ENCODE measurements at regions not wholly inside any gene's neighbourhood (a gene's known extent, or its start where the extent isn't known, plus 50 kb on each side); places are given as distances from the start of the nearest gene placed in this dataset.

GRCh38 chr21:15522148-15522547 lies 207.6 kb upstream of the USP25 start (continued):
- TF ChIP-seq DIDO1 (tag; IDR thresholded peaks at IDR 0.05; ENCODE audit: low read depth) (no peak), MCM7 (IDR thresholded peaks at IDR 0.05) (no peak), PTBP1 (IDR thresholded peaks at IDR 0.05; ENCODE audit: low read depth, low read length) (no peak), ZNF354B (CRISPR knock-in tag; IDR thresholded peaks at IDR 0.05) (no peak), ZBTB5 (IDR thresholded peaks at IDR 0.05) (no peak), KAT8 (IDR thresholded peaks at IDR 0.05; ENCODE audit: low read depth) (no peak)

GRCh38 chr21:15524855-15525254 lies 204.9 kb upstream of the USP25 start:
- Histone ChIP-seq H4K20me1 (replicated peaks; ENCODE audit: control insufficient read depth, insufficient read depth, low read length) (no peaks in the 10 kb centered on the region), H3K27ac (ENCODE audit: extremely low read depth, low read depth, low read length) (no peak overlapping the region), H3K4me3 (no peak overlapping the region), H3K9me3 (replicated peaks; ENCODE audit: control insufficient read depth, insufficient read depth, low read depth, low read length) (no peaks in the 10 kb centered on the region), H3K79me2 (ENCODE audit: control insufficient read depth, insufficient read depth, low read length) (no peaks in the 10 kb centered on the region), H3K9me1 (ENCODE audit: control insufficient read depth, insufficient read depth, low read length) (no peaks in the 10 kb centered on the region), H3K9ac (ENCODE audit: insufficient read depth in 1 of 2, low read depth in 2 of 2, low read length in 2 of 2) (no peak overlapping the region), H3K36me3 (ENCODE audit: control insufficient read depth, insufficient read depth, low read length) (no peaks in the 10 kb centered on the region), H3K4me1 (replicated peaks in 1 of 2; ENCODE audit: control insufficient read depth in 2 of 2, insufficient read depth in 2 of 2, low read length in 2 of 2) (no peaks in the 10 kb centered on the region), H3K27me3 (ENCODE audit: control insufficient read depth in 2 of 2, insufficient read depth in 2 of 2, low read length in 2 of 2) (no peaks in the 10 kb centered on the region), H2AFZ (ENCODE audit: low read depth, low read length) (no peak overlapping the region), H3K4me2 (ENCODE audit: insufficient read depth, low read length) (no peak overlapping the region)
- no peak for ATAC-seq
- intact Hi-C loops (cut with micrococcal nuclease) (no loop called here), in situ Hi-C loops (cut with MboI) (no loop called here)
- no peak for FAIRE-seq
- ChIA-PET CTCF (ENCODE audit: low intra/inter-chr PET ratio) (no interaction called here), POLR2A (no interaction called here)
- BruUV-seq (replicated peaks): no TSS peak
- DNase-seq (ENCODE audit: extremely low read depth in 1 of 4, low spot score in 3 of 4): no peak
- TF ChIP-seq ZNF232 (CRISPR knock-in tag; IDR thresholded peaks at IDR 0.05) (no peak), ZBTB5 (IDR thresholded peaks at IDR 0.05) (no peak), PRPF4 (IDR thresholded peaks at IDR 0.05; ENCODE audit: insufficient read depth, low read depth, low read length, poor library complexity, severe bottlenecking) (no peak), NONO (IDR thresholded peaks at IDR 0.05; ENCODE audit: low read depth in 2 of 2, low read length in 1 of 2) (no peak), ARID4B (CRISPR knock-in tag; IDR thresholded peaks at IDR 0.05) (no peak), JUNB (CRISPR knock-in tag; conservative IDR thresholded peaks at IDR 0.05) (no peak), CC2D1A (IDR thresholded peaks at IDR 0.05) (no peak), NCOA1 (IDR thresholded peaks at IDR 0.05; ENCODE audit: low read depth) (no peak), ZNF707 (CRISPR knock-in tag; conservative IDR thresholded peaks at IDR 0.05) (no peak), IFI16 (CRISPR knock-in tag; IDR thresholded peaks at IDR 0.05) (no peak), NR3C1 (CRISPR knock-in tag; IDR thresholded peaks at IDR 0.05) (no peak)
